Stimulated activated CD4-positive, alpha-beta T cell treated with anti-CD3 and anti-CD28 coated beads, Interleukin-4, amount 100 ng/mL, for 24 hours (primary cell): ENCODE measurements at regions not wholly inside any gene's neighbourhood (a gene's known extent, or its start where the extent isn't known, plus 50 kb on each side); places are given as distances from the start of the nearest gene placed in this dataset.

Experiments used
- DNase-seq: peaks from one replicate; pipeline ENCODE4 v3.0.0-alpha.2; 2020

DNA sequence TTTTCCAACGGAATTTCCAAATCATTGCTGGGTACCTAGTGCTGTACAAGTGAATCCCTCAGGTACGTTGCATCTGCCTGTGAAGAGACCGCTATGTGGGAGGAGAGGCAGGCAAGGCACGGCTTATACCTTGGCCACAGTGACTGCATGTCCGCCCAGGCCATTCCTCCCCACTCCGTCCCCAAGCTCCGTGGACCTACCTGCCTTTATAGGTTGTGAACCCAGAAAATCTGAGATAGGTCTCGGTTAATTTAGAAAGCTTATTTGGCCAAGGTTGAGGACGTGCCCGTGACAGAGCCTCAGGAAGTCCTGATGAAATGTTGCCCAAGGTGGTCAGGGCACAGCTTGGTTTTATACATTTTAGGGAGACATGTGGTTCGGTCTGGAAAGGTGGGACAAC is 218.5 kb upstream of the TSHZ3 start:
- no peak for DNase-seq

DNA sequence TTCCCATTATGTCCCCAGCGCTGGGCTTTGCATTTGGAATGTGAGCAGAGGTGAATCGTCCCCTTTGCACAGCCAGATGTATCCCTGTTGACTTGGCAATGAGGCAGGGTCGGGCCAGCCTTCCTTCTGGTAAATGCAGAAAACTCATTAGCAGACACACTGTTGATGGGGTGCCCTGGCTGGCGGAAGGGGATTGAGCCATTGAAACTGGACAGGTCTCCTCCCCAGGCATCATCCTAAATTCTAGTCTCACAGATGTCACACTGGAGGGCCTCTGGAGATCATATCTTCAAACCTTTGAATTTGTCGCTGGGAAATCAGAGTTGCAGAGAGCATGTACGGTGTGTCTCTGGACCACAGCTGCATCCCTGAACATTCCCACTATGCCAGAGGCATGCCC is 219.5 kb upstream of the TSHZ3 start:
- no peak for DNase-seq

DNA sequence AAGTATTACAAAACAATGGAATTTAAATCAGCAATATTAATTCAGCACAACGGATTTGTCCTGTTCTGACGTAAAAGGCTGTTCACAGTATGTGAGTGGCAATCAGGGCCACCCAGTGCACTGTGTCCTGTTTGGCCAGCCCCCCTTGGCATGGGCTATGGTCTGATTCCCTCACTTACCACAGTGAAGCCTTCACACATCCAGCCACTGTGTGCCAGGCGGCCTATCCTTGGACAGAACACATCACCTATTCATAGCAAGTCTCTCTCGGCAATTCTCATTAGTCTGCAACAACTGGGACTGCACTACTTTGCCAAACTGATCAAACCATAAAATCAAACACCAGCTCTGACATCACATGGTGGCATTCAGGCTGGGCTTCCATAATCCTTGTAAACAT is 221.5 kb upstream of the TSHZ3 start:
- DNase-seq: no peak

DNA sequence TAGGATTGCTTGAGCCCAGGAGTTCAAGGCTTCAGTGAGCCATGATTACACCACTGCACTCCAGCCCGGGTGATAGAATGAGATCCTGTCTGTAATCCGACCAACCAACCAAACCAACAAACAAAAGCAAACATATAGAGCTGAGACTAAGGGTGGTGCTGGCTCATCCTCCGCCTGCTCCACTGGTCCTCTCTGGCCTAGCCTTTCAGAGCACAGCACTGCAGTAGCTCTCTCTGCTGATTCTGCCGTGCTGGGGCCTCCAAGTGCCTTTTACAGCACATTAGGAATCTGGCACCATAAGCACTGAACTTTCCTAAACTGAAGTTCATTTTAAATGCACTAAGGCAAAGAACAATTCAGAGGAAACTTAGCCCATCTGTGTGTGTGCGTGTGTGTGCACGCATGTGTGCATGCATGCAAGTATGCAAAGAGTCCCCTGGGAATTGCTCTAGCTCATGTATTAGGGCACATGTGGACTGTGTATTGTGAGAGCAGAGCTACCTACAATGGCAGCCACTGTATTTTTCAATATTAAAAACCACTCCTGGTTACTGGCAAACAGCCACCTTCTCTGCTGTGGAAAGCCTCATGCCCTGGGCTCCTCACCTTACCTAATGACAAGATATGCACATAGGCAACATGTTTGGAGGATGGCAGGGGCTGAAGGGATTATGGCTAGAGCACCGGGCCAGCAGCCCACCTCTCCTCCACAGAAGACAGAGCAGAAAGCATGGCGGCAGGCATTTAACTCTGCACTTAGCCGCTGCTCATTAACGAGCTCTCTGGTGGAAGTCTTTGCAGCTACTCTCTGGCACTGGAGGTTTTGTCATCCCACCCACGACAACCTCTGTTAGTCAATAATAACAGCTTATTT is 223.1 kb upstream of the TSHZ3 start:
- DNase-seq: no peak

DNA sequence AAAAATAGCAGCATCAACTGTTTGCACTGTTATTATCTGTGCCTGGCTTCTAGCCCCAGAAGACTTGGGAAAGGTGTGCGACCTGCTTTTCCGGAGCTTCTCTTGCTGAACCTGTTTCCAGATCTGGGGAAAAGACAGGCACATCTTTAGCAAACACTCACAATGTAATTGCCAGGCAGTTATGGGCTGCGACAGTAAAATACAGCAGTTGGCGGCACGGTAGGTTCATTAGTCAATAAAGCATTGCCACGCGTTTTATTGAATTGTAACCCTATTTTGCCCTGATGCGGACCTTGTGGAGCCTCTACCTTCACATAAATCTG is 223.7 kb upstream of the TSHZ3 start:
- no peak for DNase-seq

DNA sequence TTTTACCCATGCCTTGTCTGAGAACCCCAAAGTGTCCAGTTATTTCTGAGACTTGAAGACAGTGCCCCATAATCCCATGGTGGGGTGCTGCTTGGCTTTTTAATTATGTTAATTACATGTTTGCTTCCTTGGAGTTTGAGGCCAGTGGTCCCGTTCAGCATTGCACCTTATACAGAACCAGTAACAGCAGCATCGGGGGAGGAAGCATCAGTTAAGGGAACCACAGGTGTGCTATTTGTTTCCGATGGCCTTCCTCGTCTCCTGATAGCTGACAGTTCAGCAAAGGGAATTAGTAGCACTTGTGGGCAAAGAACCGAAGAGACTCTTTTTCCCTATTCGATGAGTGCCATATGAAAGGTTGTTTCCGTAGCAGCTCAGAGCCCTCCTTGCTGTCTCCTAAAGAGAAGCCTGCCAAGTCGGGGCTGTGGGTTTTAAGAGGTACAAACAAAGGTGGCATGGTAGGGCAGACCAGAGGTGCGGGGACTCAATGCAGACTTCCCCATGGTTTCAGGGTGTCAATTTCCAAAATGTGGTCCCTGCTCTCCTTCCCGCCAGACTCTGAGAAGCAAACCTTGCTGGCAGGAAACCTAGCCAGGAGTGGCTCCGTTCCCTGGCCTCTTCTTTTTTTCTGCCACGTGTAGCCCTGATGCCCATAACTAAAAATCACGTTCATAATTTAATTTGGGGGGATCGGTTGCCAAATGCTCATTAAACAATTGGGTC is 225.2 kb upstream of the TSHZ3 start:
- no peak for DNase-seq

DNA sequence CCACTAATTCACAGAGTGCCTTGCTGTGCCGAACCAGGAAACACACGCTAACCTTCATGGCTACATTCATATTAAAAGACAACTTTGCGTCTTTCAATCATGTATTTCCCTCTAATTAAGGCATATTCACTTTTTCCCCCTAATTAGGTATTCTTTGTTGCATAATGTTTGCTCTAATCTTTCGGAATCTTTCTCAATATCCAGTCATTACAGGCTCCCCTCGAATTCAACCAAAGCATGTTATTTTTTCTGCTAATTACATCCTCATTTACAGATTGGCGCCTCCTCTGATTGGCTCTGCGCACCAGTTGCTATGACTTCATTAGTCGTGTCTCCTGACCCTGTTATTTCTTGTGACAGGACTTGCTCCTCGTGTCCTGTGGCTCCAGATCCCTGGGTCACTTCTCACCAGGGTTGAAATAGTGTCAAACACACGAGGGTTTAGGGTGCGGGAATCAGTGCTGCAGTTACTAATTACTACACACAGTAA is 226.7 kb upstream of the TSHZ3 start:
- DNase-seq: no peak

DNA sequence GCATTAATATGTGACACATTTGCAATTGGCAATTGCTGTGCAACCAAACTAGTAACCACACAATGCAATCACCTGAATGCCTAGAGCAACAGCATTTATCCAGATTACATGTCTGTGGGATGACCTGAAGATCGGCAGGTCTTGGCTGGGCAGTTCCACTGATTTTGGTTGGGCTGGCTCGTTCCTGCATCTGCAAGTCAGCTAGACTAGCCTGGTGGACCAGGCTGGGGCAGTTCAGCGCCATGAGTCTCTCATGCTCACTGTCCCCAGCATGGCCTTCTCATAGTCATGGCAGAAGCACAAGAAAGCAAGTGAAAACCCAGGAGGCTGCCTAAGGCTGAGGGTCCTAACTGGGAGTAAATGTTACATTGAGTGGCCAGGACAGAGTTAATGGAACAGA is 229.1 kb upstream of the TSHZ3 start:
- no peak for DNase-seq

DNA sequence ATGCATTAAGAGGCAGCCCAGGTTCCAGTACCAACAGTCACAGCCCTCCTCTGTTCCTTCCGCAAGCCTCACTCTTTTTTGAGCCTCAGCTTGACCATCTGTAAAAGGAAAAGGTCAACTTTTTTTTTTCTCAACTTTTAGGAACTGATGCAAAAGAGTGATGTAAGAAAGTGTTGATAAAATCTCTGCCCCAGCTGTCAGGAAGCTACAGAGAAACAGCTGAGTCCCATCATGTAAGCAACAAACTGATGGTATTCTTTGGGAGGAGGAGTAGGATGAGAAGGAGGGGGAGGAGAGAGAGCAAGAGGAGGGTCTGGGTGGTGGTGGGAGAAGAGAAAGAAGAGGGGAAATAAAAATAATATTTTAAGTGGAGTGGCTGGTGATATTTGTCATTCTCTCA is 233.9 kb upstream of the TSHZ3 start:
- no peak for DNase-seq

DNA sequence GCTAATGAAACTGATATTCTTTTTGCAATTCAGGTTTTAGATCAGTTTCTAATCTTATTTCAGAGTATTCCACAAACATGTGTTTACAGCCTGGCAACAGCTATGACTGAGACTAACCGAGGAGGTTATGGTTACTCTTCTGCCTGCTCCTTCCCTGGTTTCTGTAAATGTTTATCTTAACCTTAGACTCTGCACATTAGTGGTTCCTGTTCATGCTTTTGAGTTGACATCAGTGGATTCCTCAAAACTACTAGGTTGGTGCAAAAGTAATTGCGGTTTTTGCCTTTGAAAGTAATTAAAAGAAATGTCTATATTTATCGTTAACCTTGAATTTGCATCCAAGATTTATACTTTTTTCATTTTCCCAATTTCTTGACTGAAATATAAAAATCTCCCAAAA is 237.0 kb upstream of the TSHZ3 start:
- no peak for DNase-seq

DNA sequence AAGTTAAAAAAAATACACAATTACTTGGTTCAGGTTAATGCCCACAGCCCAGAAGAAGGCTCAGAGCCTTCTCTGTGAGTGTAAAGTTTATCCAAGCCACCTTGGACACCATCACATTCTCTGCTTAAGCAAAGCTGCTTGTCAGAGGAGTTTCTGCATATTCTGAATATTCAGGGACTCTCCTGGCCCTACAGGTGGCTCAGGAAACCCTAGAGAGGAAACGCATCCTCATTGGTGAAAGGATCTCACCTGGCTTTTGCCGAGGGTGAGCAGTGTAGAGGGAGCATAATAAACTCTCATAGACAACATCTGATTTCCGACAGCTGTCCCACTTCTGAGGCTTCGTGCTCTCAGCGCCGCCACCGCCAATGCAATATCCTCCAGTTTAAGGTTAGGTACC is 239.9 kb upstream of the TSHZ3 start:
- DNase-seq: no peak

DNA sequence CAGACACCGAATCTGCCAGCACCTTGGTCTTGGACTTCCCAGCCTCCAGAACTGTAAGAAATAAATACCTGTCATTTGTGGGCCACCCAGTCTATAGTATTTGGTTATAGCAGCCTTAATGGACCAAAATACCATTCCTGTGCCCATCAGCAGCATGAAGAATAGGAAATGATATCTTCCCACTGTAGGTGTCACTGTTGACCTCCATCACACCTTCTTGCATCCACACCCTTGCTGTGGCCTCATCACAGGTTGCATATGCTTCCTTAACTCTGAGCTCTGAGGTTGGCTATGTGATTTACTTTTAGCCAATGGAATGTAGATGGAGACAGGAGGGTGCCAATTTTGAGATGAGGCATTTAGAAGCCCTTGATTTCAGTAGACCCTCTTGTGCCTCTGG is 242.0 kb upstream of the TSHZ3 start:
- DNase-seq: no peak

DNA sequence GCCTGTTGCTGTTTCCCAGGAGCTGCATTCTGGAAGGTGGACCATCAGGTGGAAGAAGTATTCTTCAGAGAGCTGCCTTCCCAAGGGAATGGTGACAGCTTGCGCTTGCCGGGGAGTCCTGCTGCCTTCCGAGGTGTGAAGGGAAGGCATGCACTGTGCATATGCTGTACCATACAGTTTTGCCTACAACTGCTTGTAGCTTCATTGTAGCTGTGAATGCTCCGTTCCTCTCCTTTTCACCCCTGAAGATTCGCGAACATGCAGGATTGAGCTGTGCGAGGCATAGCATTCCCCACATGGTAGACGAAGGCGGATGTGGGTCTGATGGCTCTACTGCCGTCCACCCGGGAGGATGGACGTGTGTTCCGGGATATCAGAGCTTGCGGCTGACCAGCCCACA is 243.2 kb upstream of the TSHZ3 start:
- DNase-seq: no peak

DNA sequence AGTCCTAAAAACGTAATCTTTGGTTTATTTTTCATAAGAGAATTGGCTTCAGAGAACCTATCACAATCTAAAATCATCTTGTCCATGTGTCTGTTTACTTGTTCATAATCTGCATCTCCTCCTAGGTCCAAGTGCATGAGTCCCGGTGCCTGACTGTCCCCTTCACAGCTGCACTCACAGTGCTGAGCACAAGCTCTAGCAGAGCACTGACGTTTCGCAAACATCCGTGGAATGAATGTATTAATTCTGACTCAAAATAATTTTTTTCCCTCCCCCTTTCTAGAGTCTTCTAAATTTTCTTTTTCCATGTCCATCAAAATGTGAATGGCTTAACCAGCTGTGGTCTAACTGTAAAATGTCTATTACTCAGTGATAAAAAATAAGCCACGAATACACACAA is 245.5 kb upstream of the TSHZ3 start:
- no peak for DNase-seq

DNA sequence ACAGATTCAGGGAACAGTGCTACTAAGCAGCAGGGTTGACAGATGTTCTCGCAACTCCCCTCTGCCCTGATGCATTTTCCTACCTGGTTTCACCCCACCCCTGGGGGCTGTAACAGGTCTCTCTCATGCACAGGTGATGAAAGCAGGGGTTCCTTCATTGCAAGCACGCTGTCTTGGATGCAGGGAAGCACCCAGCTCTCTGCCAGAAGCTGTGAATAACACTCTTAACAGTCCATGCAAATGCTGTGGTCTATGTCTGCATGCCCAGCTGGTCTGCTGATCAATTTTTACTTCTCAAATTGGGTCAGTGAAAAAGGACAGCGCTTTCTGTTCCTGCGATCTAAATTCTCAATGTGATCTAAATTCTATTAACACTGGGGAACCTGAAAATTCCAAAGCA is 246.3 kb upstream of the TSHZ3 start:
- no peak for DNase-seq

DNA sequence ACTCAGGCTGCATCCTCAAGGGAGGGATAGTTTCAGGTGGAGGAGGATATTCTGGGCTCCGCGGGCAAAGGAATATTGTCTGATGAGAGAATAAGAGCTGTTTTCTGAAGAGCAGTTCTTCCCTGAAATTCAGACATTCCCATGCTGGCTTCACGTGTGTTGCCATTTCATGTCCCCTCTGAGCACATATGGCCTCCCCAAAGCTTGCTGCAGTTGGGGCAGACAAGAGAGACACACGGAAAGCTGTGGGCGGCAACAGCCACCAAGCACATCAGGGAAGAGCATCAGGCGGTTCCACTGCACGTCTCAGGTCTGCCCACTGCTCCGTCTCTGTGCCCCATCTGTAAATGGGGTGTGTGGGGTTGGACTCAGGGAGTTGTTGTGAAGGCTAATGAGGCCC is 247.5 kb upstream of the TSHZ3 start:
- DNase-seq: no peak

DNA sequence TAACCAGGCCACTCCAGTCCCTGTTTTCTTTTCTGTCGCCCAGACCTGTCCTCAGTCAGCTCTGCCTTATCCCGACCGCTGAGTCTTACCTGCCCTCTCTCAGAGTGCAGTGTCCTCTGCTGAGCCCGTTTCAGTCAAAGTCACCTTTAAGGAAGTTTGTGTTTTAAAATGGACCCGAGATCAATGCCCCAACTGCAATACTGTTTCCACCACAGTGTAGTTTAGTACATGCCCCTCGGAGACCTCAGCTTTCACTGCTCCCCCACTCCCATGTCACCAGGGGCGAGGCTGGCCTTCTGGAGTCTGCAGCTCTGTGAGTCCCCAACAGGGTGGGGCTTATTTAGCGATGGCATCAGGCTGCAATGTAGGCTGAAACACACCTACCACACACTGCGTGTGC is 248.4 kb upstream of the TSHZ3 start:
- DNase-seq: no peak

DNA sequence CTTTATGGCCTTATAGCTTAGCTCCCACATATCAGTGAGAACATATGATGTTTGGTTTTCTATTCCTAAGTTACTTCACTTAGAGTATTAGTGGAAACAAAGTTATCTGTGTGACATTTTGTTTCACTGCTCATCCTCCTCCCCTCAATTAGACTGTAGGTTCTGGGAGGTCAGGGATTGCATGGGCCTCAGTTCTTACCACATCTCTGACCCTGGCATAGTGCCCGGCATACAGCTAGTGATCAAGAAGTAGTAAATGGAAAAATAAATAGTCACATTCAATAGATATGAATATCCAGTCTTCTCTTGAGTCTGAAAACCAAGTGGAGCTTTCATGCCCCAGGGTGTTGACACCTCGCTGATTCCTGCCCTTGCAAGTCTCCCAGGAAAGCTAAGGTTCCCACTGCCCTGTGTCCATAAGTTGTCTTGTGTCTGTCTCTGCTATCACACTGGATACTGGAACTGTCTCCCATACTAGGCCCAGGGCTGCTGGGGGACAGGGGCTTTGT is 249.5 kb upstream of the TSHZ3 start:
- no peak for DNase-seq

DNA sequence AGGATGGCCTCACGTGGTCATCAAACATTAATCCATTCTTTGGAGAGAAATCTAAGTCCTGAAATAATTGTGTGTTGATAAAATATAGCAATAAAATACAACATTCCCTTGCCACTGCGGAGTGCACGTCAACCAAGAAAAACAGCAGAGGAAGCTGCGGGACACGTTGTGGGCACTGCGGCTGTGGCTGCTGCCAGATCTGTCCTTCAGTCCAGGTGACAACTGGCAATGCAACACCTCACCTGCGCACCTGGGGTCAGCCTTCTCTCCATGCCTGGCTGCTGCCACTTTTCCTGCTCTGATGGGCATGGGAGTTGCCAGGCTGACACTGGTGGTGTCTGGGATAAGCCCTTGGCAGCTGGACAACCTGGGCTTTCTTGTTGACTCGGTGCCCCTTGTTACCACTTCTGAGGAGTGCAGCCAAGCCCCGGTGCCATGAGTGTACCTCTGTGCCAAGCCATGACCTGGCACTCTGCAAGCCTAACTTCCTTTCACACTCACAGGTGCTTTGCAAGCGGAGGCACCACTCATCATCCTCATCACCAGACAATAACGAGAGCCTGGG is 251.6 kb upstream of the TSHZ3 start:
- DNase-seq: no peak

DNA sequence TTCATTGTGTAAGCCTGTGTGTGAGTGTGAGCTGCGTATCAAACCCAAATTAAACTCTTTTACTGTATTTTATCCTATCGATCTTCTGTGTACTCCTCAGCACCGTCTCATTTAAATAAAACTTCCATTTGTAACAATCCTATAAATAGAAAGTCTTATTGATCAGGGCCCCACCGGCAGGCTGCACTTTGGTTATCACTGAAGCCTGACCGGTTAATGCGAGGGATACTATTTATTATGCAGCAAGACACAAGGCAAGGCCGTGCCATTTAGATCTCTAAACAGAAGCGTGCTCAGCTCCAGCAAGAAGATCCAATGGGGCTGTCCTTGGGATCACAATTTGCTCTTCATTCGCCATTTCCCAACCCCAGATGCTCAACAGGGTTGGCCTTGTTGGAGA is 252.6 kb upstream of the TSHZ3 start:
- DNase-seq: no peak

DNA sequence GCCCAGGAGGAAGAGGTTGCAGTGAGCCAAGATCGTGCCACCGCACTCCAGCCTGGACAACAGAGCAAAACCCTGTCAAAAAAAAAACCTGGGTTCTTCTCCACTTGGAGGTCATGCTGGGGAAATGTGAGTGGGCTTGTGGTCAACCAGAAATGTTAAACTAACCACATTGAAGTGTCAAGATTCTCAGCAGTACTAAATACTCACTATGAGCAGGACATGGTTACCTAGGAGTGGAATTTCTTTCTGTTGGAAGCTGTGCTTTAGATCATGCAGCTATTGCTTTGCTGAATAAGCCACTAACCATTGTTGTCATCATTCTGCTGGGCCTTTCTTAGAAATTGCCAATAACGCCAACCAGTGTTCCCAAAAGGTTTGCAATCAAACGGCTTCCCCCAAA is 253.3 kb upstream of the TSHZ3 start:
- DNase-seq: no peak

DNA sequence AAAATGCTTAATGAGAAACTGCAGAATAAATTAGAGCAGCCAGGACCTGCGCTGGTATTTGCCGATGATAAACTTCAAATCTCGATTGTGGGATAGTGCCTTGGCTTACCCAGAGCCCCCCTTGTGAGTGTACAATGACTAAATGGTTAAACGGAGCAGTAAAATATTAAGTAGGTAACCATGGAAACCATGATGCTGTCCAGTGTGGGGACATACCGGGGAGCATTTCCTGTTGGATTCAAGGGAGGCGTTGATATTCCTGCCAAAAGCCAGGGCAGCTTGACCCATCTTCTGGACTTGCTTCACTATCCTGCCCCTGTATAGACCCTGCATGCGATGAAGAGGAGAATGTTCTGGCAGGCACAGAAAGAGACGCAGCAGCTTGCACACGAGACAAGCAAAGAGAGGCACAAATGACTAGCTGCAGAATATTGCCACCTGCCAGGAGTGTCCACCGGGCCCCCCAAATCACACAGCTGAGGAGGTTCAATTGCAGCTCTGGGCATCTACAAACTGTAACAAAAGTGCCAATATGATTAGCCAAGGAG is 255.3 kb upstream of the TSHZ3 start:
- DNase-seq: no peak

DNA sequence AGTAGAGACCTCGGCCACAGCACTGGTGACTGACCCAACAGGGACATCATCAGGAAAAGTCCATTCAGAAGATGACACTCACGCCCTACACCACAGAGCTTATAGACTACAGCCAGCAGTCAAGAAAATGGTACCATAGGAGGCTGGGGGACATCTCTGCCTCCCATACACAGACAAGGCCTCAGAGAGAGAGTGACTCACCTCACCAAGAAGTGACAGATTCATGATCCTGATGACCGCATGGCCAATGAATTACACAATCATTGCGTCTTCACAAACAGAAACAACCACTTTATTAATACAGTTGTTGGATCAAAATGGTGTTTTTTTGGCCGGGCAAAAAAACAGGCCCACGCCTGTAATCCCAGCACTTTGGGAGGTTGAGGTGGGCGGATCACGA is 260.8 kb upstream of the TSHZ3 start:
- no peak for DNase-seq
